SU-DHL-6 (cell line): ENCODE measurements at regions not wholly inside any gene's neighbourhood (a gene's known extent, or its start where the extent isn't known, plus 50 kb on each side); places are given as distances from the start of the nearest gene placed in this dataset.

Experiments used
- H2AFZ ChIP-seq: fragments of 200-600 bp; sonication (generic); 2 replicates; pipeline ENCODE4 v1.6.1; 2014; ENCODE audit warnings: low read depth, mild to moderate bottlenecking, moderate library complexity, mixed read lengths, antibody characterized with exemption, low read length; ENCODE audit not compliant: severe bottlenecking
- H3F3A ChIP-seq: fragments of 200-600 bp; shearing (Covaris generic); 2 replicates; pipeline ENCODE4 v1.6.0; 2016; ENCODE audit warnings: antibody characterized with exemption, mild to moderate bottlenecking; ENCODE audit not compliant: insufficient read depth
- H3K27ac ChIP-seq: fragments of 200-600 bp; sonication (generic); 2 replicates; pipeline ENCODE4 v1.5.1; 2016; ENCODE audit warnings: low read depth, mild to moderate bottlenecking, low read length, moderate library complexity, mixed read lengths
- H3K27me3 ChIP-seq: fragments of 200-600 bp; sonication (generic), shearing (Covaris generic); 2 replicates; pipeline ENCODE4 v1.6.0; 2014; ENCODE audit warnings: mild to moderate bottlenecking, low read length
- H3K36me3 ChIP-seq: fragments of 200-600 bp; sonication (generic); 2 replicates; pipeline ENCODE4 v1.6.1; 2014; ENCODE audit warnings: mild to moderate bottlenecking, low read length, mixed read lengths
- H3K4me2 ChIP-seq: fragments of 300-600, 200-600 bp; shearing (Covaris generic), sonication (generic); 2 replicates; pipeline ENCODE4 v1.6.0; 2014; ENCODE audit warnings: low read length, low read depth, mild to moderate bottlenecking; ENCODE audit not compliant: poor library complexity, severe bottlenecking
- H3K4me3 ChIP-seq: fragments of 200-600 bp; sonication (generic); 2 replicates; pipeline ENCODE4 v1.5.1; 2014; ENCODE audit warnings: antibody characterized with exemption, low read length, mild to moderate bottlenecking, mixed read lengths; ENCODE audit not compliant: insufficient read depth, poor library complexity, severe bottlenecking
- H3K79me2 ChIP-seq: fragments of 200-600 bp; sonication (generic); 2 replicates; pipeline ENCODE4 v1.6.1; 2014; ENCODE audit warnings: mild to moderate bottlenecking, low read length, moderate library complexity; ENCODE audit not compliant: insufficient read depth
- H3K9ac ChIP-seq: fragments of 200-600 bp; sonication (generic); 2 replicates; pipeline ENCODE4 v1.7.0; 2014; ENCODE audit warnings: mild to moderate bottlenecking, low read length
- H3K9me2 ChIP-seq: fragments of 200-600 bp; sonication (generic); replicated peaks from 2 replicates; pipeline ENCODE4 v1.6.1; 2014; ENCODE audit warnings: low read length; ENCODE audit not compliant: insufficient read depth
- H3K9me3 ChIP-seq: fragments of 200-600 bp; sonication (generic); 2 replicates; pipeline ENCODE4 v1.6.1; 2014; ENCODE audit warnings: low read length, mixed read lengths; ENCODE audit not compliant: insufficient read depth
- H4K20me1 ChIP-seq: fragments of 200-600 bp; sonication (generic); 2 replicates; pipeline ENCODE4 v1.6.1; 2014; ENCODE audit warnings: low read depth, mild to moderate bottlenecking, antibody characterized with exemption, low read length, moderate library complexity, mixed read lengths
- EZH2phosphoT487 ChIP-seq: fragments of 200-600 bp; sonication (generic), shearing (Covaris generic); conservative IDR thresholded peaks from 2 replicates; pipeline ENCODE4 v1.6.1; 2018; ENCODE audit warnings: mild to moderate bottlenecking, antibody characterized with exemption, low read length, moderate library complexity, mixed read lengths
- TF ChIP-seq, protein P1 (sequence below): fragments of 200-600 bp; sonication (generic); IDR thresholded peaks from one replicate; pipeline ENCODE4 v1.5.1; 2017; ENCODE audit warnings: antibody characterized with exemption, mild to moderate bottlenecking, low read length, moderate library complexity; ENCODE audit not compliant: insufficient read depth, poor library complexity, severe bottlenecking

DNA sequence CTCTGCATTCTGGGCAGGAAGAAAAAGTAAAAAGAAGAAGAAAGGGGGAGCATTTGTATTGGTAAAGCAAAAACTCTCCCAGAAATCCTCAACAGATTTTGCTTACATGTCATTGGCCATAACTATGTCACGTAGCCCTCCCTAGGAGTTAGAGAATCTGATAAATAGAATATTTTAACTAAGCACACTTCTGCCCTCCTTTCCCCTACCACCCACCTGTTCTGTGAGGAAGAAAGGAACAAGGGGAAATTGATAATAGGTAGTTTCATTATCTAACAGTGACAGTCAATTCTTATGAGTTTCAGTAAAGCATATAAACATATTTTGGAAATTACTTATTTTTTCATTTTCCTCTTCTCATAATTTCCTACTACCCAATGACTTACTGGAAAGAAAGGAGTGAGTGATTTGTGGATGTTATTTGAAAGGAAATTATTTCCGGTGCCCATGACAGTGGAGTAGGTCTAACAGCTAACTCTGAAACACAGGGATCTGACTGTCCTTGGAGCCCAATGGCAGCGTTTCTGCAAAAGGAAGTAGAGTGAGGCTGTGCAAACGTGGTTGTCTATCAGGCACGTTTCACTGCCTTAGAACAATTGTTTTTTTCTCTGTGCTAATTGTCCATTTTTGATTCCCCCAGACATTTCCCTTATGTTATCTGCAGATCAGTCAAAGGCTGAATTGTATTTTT is 128.6 kb upstream of the MDFIC start:
- H3K9me3 ChIP-seq = no peaks in the 10 kb centered on the region
- no peaks in the 10 kb centered on the region for H3K36me3 ChIP-seq
- H3K79me2 ChIP-seq = no peaks in the 10 kb centered on the region
- H4K20me1 ChIP-seq = no peaks in the 10 kb centered on the region
- TF ChIP-seq EZH2phosphoT487 = no peak
- TF ChIP-seq, protein P1, sequence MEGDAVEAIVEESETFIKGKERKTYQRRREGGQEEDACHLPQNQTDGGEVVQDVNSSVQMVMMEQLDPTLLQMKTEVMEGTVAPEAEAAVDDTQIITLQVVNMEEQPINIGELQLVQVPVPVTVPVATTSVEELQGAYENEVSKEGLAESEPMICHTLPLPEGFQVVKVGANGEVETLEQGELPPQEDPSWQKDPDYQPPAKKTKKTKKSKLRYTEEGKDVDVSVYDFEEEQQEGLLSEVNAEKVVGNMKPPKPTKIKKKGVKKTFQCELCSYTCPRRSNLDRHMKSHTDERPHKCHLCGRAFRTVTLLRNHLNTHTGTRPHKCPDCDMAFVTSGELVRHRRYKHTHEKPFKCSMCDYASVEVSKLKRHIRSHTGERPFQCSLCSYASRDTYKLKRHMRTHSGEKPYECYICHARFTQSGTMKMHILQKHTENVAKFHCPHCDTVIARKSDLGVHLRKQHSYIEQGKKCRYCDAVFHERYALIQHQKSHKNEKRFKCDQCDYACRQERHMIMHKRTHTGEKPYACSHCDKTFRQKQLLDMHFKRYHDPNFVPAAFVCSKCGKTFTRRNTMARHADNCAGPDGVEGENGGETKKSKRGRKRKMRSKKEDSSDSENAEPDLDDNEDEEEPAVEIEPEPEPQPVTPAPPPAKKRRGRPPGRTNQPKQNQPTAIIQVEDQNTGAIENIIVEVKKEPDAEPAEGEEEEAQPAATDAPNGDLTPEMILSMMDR = no peak
- H3F3A ChIP-seq = no peaks in the 10 kb centered on the region
- H3K9ac ChIP-seq = no peak overlapping the region
- H3K4me3 ChIP-seq = no peak overlapping the region
- no peak overlapping the region for H3K27ac ChIP-seq
- 0 out of 2 replicates have a peak, but pooled peaks cover 4% of the 10 kb centered on the region for H3K9me2 ChIP-seq
- H3K27me3 ChIP-seq = no peaks in the 10 kb centered on the region
- H2AFZ ChIP-seq = no peak overlapping the region
- no peak overlapping the region for H3K4me2 ChIP-seq

- Histone ChIP-seq H3F3A (no peaks in the 10 kb centered on the region), H3K9me3 (no peaks in the 10 kb centered on the region), H3K79me2 (no peaks in the 10 kb centered on the region), H3K4me3 (no peak overlapping the region), H4K20me1 (no peaks in the 10 kb centered on the region), H3K9me2 (no peaks in the 10 kb centered on the region), H3K27ac (no peak overlapping the region), H2AFZ (no peak overlapping the region), H3K9ac (no peak overlapping the region), H3K27me3 (no peaks in the 10 kb centered on the region), H3K4me2 (no peak overlapping the region), H3K36me3 (no peaks in the 10 kb centered on the region)
- TF ChIP-seq, protein P1 = no peak
- no peak for TF ChIP-seq EZH2phosphoT487
Measured at GRCh38 chr7:114795475-114795874, 126.4 kb upstream of the MDFIC start.

GRCh38 chr7:114799628-114800028 is 122.3 kb upstream of the MDFIC start:
- H3K27ac ChIP-seq = no peak overlapping the region
- no peak overlapping the region for H3K9ac ChIP-seq
- no peaks in the 10 kb centered on the region for H3K36me3 ChIP-seq
- H2AFZ ChIP-seq = no peak overlapping the region
- no peaks in the 10 kb centered on the region for H3K27me3 ChIP-seq
- H3K4me2 ChIP-seq = no peak overlapping the region
- no peaks in the 10 kb centered on the region for H4K20me1 ChIP-seq
- TF ChIP-seq EZH2phosphoT487 = no peak
- TF ChIP-seq, protein P1 = no peak
- no peak overlapping the region for H3K4me3 ChIP-seq
- no peaks in the 10 kb centered on the region for H3K9me3 ChIP-seq
- no peaks in the 10 kb centered on the region for H3K79me2 ChIP-seq
- no peaks in the 10 kb centered on the region for H3F3A ChIP-seq
- H3K9me2 ChIP-seq = 0 out of 2 replicates have a peak, but pooled peaks cover 4% of the 10 kb centered on the region
